GM21825 (cell line): ENCODE measurements at regions not wholly inside any gene's neighbourhood (a gene's known extent, or its start where the extent isn't known, plus 50 kb on each side); places are given as distances from the start of the nearest gene placed in this dataset.

Source experiments
- ATAC-seq: cut with Tn5 transposase; IDR thresholded peaks from one replicate; pipeline ENCODE4 v1.9.1; 2021; ENCODE audit warnings: mild to moderate bottlenecking, moderate library complexity; ENCODE audit not compliant: unreplicated experiment

GRCh38 chrX:13266641-13267345, 53.1 kb downstream of the ATXN3L start:
- no peak for ATAC-seq

GRCh38 chrX:13265549-13266132, 54.2 kb downstream of the ATXN3L start:
- no peak for ATAC-seq

GRCh38 chrX:13265111-13265510, 54.7 kb downstream of the ATXN3L start:
- no peak for ATAC-seq

GRCh38 chrX:13263560-13264251, 56.1 kb downstream of the ATXN3L start:
- ATAC-seq, result peak; percentile 65

- ATAC-seq, result no peak
Measured at GRCh38 chrX:13261348-13261747, 58.5 kb downstream of the ATXN3L start.

GRCh38 chrX:13260598-13260997, 59.3 kb downstream of the ATXN3L start:
- no peak for ATAC-seq

GRCh38 chrX:13258725-13259124, 61.1 kb downstream of the ATXN3L start:
- ATAC-seq, result no peak

GRCh38 chrX:13258052-13258444, 61.8 kb downstream of the ATXN3L start:
- no peak for ATAC-seq

GRCh38 chrX:13257223-13258051, 62.4 kb downstream of the ATXN3L start:
- peak; percentile 46 for ATAC-seq

- ATAC-seq, result no peak
Measured at GRCh38 chrX:13256603-13257002, 63.2 kb downstream of the ATXN3L start.

GRCh38 chrX:13254870-13255269, 65.0 kb downstream of the ATXN3L start:
- ATAC-seq, result no peak

GRCh38 chrX:13254076-13254785, 65.6 kb downstream of the ATXN3L start:
- peak; percentile 50 for ATAC-seq

GRCh38 chrX:13253223-13253622, 66.6 kb downstream of the ATXN3L start:
- ATAC-seq, result no peak

- ATAC-seq, result no peak
Measured at GRCh38 chrX:13252726-13253125, 67.1 kb downstream of the ATXN3L start.

- ATAC-seq, result no peak
Measured at GRCh38 chrX:13250826-13251580, 68.8 kb downstream of the ATXN3L start.

GRCh38 chrX:13248867-13249486, 70.9 kb downstream of the ATXN3L start:
- ATAC-seq, result no peak

GRCh38 chrX:13239272-13239671, 80.6 kb downstream of the ATXN3L start:
- no peak for ATAC-seq

- no peak for ATAC-seq
Measured at GRCh38 chrX:13235930-13236329, 83.9 kb downstream of the ATXN3L start.

GRCh38 chrX:13232484-13232883, 87.4 kb downstream of the ATXN3L start:
- ATAC-seq, result no peak

- ATAC-seq, result no peak
Measured at GRCh38 chrX:13226214-13226613, 93.6 kb downstream of the ATXN3L start.
